Heart left ventricle (tissue), 16 donors: ENCODE measurements at regions not wholly inside any gene's neighbourhood (a gene's known extent, or its start where the extent isn't known, plus 50 kb on each side); places are given as distances from the start of the nearest gene placed in this dataset.

Source experiments
- ATAC-seq, 4 donors: fragments of 200-7000 bp; cut with Tn5 transposase; one replicate each; pipeline ENCODE4 v1.9.1; 2020 to 2022; ENCODE audit warnings: moderate library complexity in 4 of 4, mild to moderate bottlenecking in 3 of 4, moderate number of reproducible peaks in 1 of 4
- DNase-seq, 5 donors: peaks; one replicate each; pipeline ENCODE4 v3.0.0-alpha.2; 2020
- H3K27ac ChIP-seq, 12 donors: fragments of 200-600 bp; sonication (generic) in 4 of 12; one replicate each; pipeline versions ENCODE4 v1.5.0 to v1.8.0; 2016 to 2022; ENCODE audit warnings: mild to moderate bottlenecking in 2 of 12
- H3K27me3 ChIP-seq, 9 donors: fragments of 200-600 bp; sonication (generic) in 2 of 9; one replicate each; pipeline versions ENCODE4 v1.5.1 to v1.8.0; 2016 to 2022; ENCODE audit warnings: mild to moderate bottlenecking in 3 of 9
- H3K36me3 ChIP-seq, 9 donors: fragments of 200-600 bp; sonication (generic) in 2 of 9; one replicate each; pipeline versions ENCODE4 v1.5.0 to v1.8.0; 2018 to 2022; ENCODE audit warnings: mild to moderate bottlenecking in 2 of 9
- H3K4me1 ChIP-seq, 12 donors: fragments of 200-600 bp; sonication (generic) in 4 of 12; one replicate each; pipeline versions ENCODE4 v1.5.0 to v1.8.0; 2016 to 2022; ENCODE audit warnings: mild to moderate bottlenecking in 3 of 12
- H3K4me3 ChIP-seq, 12 donors: fragments of 200-600 bp; sonication (generic) in 4 of 12; one replicate each; pipeline versions ENCODE4 v1.5.0 to v1.8.0; 2017 to 2022; ENCODE audit warnings: mild to moderate bottlenecking in 9 of 12, moderate library complexity in 4 of 12
- H3K9me3 ChIP-seq, 12 donors: fragments of 200-600 bp; sonication (generic) in 4 of 12; one replicate each; pipeline versions ENCODE4 v1.5.0 to v1.8.0; 2016 to 2022; ENCODE audit warnings: mild to moderate bottlenecking in 1 of 12
- CTCF ChIP-seq, 12 donors: fragments of 200-600 bp; sonication (generic) in 4 of 12; IDR thresholded peaks; one replicate each; pipeline versions ENCODE4 v1.5.0 to v1.8.0; 2018 to 2022; ENCODE audit warnings: antibody characterized with exemption in 12 of 12, mild to moderate bottlenecking in 5 of 12
- POLR2A ChIP-seq, 2 donors: fragments of 450-650 bp; IDR thresholded peaks; one replicate each; pipeline ENCODE4 v1.6.1; 2017; ENCODE audit warnings: antibody characterized with exemption in 2 of 2, mild to moderate bottlenecking in 2 of 2, moderate library complexity in 2 of 2
- WGBS, 4 donors: extraction: QIAGEN DNeasy Blood & Tissue Kit in 2 of 4; methylation state at CpG; one replicate each; pipeline versions ENCODE4 v1.1.5 to v1.1.7; 2013 to 2018; 5-methylcytosine and 5-hydroxymethylcytosine counted together
- intact Hi-C, 10 donors: fragments of 100-400 bp; cut with DNase I; formaldehyde crosslinking; loops; one replicate each; pipeline versions ENCODE4 v1.11.1 to v1.14.2; 2022
- donor health status: ischemic (EF 13 %, LVEDD 7.1; RV severe dilation, severe dysfunction).
- donor health status: healthy with polysubstance abuse.
- donor health status: DM: no; HTN: yes; CAD: no.
- donor health status: DM: no; HTN: no; CAD: no.
- donor health status: ischemic (EF 25% LVEDD 6.9; RV normal size, moderate dysfunction).
- donor health status: ischemic (EF 25% LVEDD 5.7; RV mildly dilated, moderate dysfunction).
- donor health status: healthy.
- donor health status: DM: yes; HTN: yes; CAD: no.
- donor health status: ischemic (EF 35%, LVEDD 5.7; RV mildly dilated, moderate dysfunction).
- donor health status: nonischemic (EF 11% LVEDD 7.7; RV severe dilation, severe dysfunction).
- donor health status: DM: yes; HTN: yes; CAD: no.
- donor health status: PGD.
- donor health status: ischemic (EF 29% LVEDD 5.4; RV normal size, mild dysfunction).
- donor health status: nonischemic (EF 23%, LVEDD 6.1; RV moderate dilation, normal function).

DNA sequence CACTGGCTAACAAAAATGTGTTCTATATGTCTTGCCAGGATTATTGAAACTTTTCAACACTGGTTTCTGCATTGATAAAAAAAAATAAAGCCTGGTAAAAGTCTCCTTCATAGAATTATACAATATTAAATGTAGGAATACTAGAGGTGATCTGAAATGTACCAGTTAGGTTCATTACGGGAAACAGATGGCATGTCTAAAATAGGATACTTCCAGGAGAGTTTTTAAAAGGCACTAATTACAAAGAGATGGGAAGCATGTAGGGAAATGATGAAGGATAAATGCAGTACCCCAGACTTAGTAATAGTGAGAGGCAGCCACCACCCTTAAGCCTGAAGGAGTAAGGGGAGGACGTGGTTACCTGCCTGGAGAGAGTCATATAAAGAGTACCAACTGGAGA lies 107.0 kb upstream of the NPSR1 start:
- TF ChIP-seq POLR2A (IDR thresholded peaks at IDR 0.05) (no peak), CTCF (IDR thresholded peaks at IDR 0.05) (no peak)
- peaks cover 0 to 18% (median 5%) of the 10 kb centered on the region in 12 donors for H3K9me3 ChIP-seq
- no peaks in the 10 kb centered on the region for H3K4me1 ChIP-seq
- H3K27ac ChIP-seq = no peak overlapping the region
- intact Hi-C loops = no loop called here
- no peak for ATAC-seq
- no peak for DNase-seq
- no peaks in the 10 kb centered on the region for H3K36me3 ChIP-seq
- no peak overlapping the region for H3K4me3 ChIP-seq
- WGBS, 4 donors = 71 to 73% (median 73%) methylated on average over 2 of the region's 2 CpGs
- H3K27me3 ChIP-seq = no peaks in the 10 kb centered on the region

GRCh38 chr7:34552502-34552901 lies 105.5 kb upstream of the NPSR1 start:
- H3K27ac ChIP-seq = no peak overlapping the region
- H3K4me3 ChIP-seq = no peak overlapping the region
- H3K9me3 ChIP-seq = peaks cover 0 to 29% (median 9%) of the 10 kb centered on the region in 12 donors
- TF ChIP-seq CTCF (IDR thresholded peaks at IDR 0.05) (no peak), POLR2A (IDR thresholded peaks at IDR 0.05) (no peak)
- ATAC-seq = no peak
- no peaks in the 10 kb centered on the region for H3K27me3 ChIP-seq
- WGBS, 4 donors = 88 to 96% (median 91%) methylated on average over 5 of the region's 5 CpGs
- H3K36me3 ChIP-seq = no peaks in the 10 kb centered on the region
- intact Hi-C loops = no loop called here
- no peaks in the 10 kb centered on the region for H3K4me1 ChIP-seq
- no peak for DNase-seq

- no peak for TF ChIP-seq POLR2A (IDR thresholded peaks at IDR 0.05)
- Histone ChIP-seq H3K4me1 (no peaks in the 10 kb centered on the region), H3K27me3 (no peaks in the 10 kb centered on the region), H3K27ac (no peak overlapping the region), H3K36me3 (no peaks in the 10 kb centered on the region), H3K4me3 (no peak overlapping the region), H3K9me3 (peaks cover 0 to 29% (median 9%) of the 10 kb centered on the region in 12 donors)
- ATAC-seq (no peak), DNase-seq (no peak)
- WGBS, 4 donors = 85 to 92% (median 88%) methylated on average over 4 of the region's 4 CpGs
- intact Hi-C loops = no loop called here
Measured at GRCh38 chr7:34558022-34558421, 100.0 kb upstream of the NPSR1 start.

DNA sequence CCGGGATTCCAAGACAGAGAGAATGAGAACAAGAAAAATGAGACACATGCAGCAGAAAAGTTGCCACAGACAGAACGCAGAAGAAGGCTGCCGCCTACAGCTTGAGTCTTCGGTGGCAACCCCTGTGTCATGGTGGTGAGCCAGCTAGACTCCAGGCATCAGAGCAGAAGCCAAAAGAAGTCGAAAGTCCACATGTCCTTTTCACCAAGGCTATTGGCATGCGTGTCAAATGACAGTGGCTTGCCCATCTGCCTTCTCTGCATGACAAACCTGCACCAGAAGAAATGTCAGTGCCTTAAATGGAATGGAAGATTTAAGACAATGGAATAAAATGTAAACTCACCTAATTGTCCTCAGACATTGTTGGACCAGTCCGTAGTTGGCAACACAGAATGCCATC lies 93.9 kb upstream of the NPSR1 start:
- 80 to 89% (median 87%) methylated on average over 7 of the region's 7 CpGs for WGBS, 4 donors
- no peak for TF ChIP-seq CTCF (IDR thresholded peaks at IDR 0.05)
- H3K27me3 ChIP-seq = no peaks in the 10 kb centered on the region
- H3K9me3 ChIP-seq = no peaks in the 10 kb centered on the region
- no peak overlapping the region for H3K4me3 ChIP-seq
- H3K27ac ChIP-seq = no peak overlapping the region
- intact Hi-C loops = no loop called here
- no peaks in the 10 kb centered on the region for H3K4me1 ChIP-seq
- ATAC-seq (no peak), DNase-seq (no peak)
- H3K36me3 ChIP-seq = no peaks in the 10 kb centered on the region

DNA sequence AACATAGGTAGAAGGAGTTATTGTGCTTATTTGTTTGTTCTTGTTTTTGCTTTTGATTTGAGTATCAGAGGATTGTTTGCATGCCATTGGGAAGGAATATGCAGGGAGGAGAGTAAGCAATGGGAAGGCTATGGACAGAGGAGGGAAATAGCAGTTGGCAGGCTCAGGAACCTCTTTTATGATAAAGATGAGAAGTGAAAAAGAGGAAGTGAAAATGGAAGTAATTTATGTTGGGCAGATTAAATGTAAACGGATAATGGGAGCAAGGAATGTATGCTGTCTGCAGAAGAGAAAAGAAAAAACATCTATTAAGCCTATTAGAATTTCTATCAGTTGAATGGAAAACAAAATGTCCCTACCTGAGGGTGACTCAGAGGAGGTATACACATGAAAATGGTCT lies 90.1 kb upstream of the NPSR1 start:
- DNase-seq (no peak), ATAC-seq (no peak)
- no peak overlapping the region for H3K4me3 ChIP-seq
- no peak for TF ChIP-seq POLR2A (IDR thresholded peaks at IDR 0.05)
- no peak for TF ChIP-seq CTCF (IDR thresholded peaks at IDR 0.05)
- intact Hi-C loops = no loop called here
- no peaks in the 10 kb centered on the region for H3K36me3 ChIP-seq
- H3K27me3 ChIP-seq = no peaks in the 10 kb centered on the region
- H3K9me3 ChIP-seq = no peaks in the 10 kb centered on the region
- no peak overlapping the region for H3K27ac ChIP-seq
- 48 to 58% (median 51%) methylated on average over 1 of the region's 1 CpG for WGBS, 4 donors
- H3K4me1 ChIP-seq = no peaks in the 10 kb centered on the region
